NB4 (cell line): ENCODE measurements at regions not wholly inside any gene's neighbourhood (a gene's known extent, or its start where the extent isn't known, plus 50 kb on each side); places are given as distances from the start of the nearest gene placed in this dataset.

Source experiments
- DNase-seq: peaks from one replicate; pipeline ENCODE4 v3.0.0; 2010; ENCODE audit warnings: low read depth
- H3K4me3 ChIP-seq: one replicate; pipeline ENCODE4 v1.5.1; 2011; ENCODE audit warnings: mild to moderate bottlenecking, low read depth, low read length, moderate library complexity
- MYC ChIP-seq: IDR thresholded peaks from 2 replicates; pipeline ENCODE4 v1.6.1; 2011; ENCODE audit warnings: low read depth, low read length
- POLR2A ChIP-seq: IDR thresholded peaks from 2 replicates; pipeline ENCODE4 v1.6.1; 2011; ENCODE audit warnings: mild to moderate bottlenecking; ENCODE audit not compliant: insufficient read length; ENCODE audit errors: extremely low read depth
- TF ChIP-seq, protein P1 (sequence below): IDR thresholded peaks from 2 replicates; pipeline ENCODE4 v1.6.1; 2011; ENCODE audit warnings: low read depth, low read length
- TF ChIP-seq, protein P2 (sequence below): IDR thresholded peaks from one replicate; pipeline ENCODE4 v1.5.1; 2012; ENCODE audit warnings: low read depth, low read length

DNA sequence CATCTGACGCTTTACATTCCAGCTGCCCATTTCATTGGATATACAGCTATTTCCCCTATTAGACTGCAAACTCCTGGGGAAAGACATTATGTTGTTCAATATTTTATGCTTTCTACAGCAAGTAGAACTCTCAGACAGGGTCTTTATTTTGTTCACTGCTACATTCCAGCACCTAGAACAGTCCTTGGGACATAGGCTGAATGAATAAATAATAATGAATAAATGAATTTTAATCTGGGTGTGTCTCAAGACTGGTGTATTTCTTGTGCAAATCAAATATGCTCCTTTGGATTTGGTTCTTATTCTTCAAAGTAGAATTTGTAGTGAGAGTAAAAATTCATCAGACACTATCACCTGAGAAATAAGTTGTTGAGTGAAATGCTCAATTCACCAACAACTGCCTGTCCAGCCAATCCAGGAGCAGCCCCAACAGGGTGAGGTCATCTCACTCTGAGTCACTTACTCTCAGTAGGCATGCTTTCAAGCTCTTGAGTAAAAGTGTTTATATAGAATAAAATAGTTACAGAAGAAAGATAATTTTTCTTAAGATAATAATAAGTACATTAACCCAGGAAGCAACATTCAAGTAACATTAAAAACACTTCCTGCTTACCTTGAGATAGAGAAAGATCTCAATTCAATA lies 287.5 kb upstream of the NPVF start:
- TF ChIP-seq, protein P1, sequence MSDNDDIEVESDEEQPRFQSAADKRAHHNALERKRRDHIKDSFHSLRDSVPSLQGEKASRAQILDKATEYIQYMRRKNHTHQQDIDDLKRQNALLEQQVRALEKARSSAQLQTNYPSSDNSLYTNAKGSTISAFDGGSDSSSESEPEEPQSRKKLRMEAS: no peak
- no peak for TF ChIP-seq POLR2A
- TF ChIP-seq MYC: no peak
- TF ChIP-seq, protein P2, sequence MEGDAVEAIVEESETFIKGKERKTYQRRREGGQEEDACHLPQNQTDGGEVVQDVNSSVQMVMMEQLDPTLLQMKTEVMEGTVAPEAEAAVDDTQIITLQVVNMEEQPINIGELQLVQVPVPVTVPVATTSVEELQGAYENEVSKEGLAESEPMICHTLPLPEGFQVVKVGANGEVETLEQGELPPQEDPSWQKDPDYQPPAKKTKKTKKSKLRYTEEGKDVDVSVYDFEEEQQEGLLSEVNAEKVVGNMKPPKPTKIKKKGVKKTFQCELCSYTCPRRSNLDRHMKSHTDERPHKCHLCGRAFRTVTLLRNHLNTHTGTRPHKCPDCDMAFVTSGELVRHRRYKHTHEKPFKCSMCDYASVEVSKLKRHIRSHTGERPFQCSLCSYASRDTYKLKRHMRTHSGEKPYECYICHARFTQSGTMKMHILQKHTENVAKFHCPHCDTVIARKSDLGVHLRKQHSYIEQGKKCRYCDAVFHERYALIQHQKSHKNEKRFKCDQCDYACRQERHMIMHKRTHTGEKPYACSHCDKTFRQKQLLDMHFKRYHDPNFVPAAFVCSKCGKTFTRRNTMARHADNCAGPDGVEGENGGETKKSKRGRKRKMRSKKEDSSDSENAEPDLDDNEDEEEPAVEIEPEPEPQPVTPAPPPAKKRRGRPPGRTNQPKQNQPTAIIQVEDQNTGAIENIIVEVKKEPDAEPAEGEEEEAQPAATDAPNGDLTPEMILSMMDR: no peak
- DNase-seq: no peak

GRCh38 chr7:25517906-25518305 lies 289.6 kb upstream of the NPVF start:
- no peak for DNase-seq
- no peak for TF ChIP-seq POLR2A

More for the DNA sequence above, 287.5 kb upstream of the NPVF start:
- H3K4me3 ChIP-seq: no peak overlapping the region

GRCh38 chr7:25520017-25520416 lies 291.7 kb upstream of the NPVF start:
- no peak for DNase-seq
- H3K4me3 ChIP-seq: no peak overlapping the region
- TF ChIP-seq, protein P1: no peak
- TF ChIP-seq MYC: no peak
- TF ChIP-seq, protein P2: no peak
- TF ChIP-seq POLR2A: no peak

More at GRCh38 chr7:25517906-25518305, 289.6 kb upstream of the NPVF start:
- no peak overlapping the region for H3K4me3 ChIP-seq

- H3K4me3 ChIP-seq: no peak overlapping the region
- TF ChIP-seq POLR2A (no peak), MYC (no peak)
- TF ChIP-seq, protein P1: no peak
- TF ChIP-seq, protein P2: no peak
- no peak for DNase-seq
Observed at GRCh38 chr7:25520516-25520915, 292.2 kb upstream of the NPVF start.

DNA sequence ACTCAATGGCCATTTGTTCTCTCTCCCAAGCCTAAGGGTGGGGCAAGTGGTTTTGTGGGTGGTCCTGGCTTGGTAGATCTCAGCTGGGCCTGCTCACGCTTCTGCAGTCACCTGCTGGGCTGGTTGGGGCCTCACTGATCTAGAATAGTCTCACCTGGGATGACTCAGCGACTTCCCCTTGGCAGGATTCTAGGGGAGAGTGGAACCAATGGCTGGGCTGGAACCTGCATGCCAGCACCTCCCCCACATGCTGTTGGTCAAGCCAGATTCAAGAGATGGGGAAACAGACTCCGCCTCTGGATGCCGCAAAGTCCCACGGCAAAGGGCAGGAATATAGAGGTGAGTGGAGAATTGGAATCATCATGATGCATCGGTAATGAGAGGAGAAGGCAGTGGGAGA lies 292.9 kb upstream of the NPVF start:
- H3K4me3 ChIP-seq: no peak overlapping the region
- TF ChIP-seq POLR2A: no peak
- TF ChIP-seq, protein P1: no peak
- TF ChIP-seq, protein P2: no peak
- no peak for TF ChIP-seq MYC
- no peak for DNase-seq

DNA sequence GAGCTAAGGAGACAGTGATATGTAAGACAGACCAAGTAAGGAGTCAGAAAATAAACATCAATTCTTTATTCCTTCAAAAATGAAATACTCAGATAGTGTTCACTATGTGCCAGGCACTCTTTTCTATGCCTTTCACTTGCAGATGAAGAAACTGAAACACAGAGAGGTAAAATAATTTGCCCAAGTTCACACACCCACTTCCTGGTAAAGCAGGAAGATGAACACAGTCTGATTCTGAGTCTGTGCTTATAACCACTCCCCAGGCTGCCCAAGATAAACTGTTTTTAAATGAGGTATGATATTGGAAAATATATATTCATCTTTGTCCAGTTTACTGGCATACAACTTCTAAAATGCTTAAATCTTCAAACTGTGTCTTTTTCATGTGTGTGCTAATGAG lies 294.4 kb upstream of the NPVF start:
- TF ChIP-seq, protein P2: no peak
- TF ChIP-seq, protein P1: no peak
- no peak for TF ChIP-seq POLR2A
- TF ChIP-seq MYC: no peak
- DNase-seq: no peak
- H3K4me3 ChIP-seq: no peak overlapping the region
